GM21723 (cell line): ENCODE measurements at regions not wholly inside any gene's neighbourhood (a gene's known extent, or its start where the extent isn't known, plus 50 kb on each side); places are given as distances from the start of the nearest gene placed in this dataset.

Experiments used
- ATAC-seq: cut with Tn5 transposase; IDR thresholded peaks from one replicate; pipeline ENCODE4 v1.9.1; 2021; ENCODE audit warnings: mild to moderate bottlenecking, moderate library complexity; ENCODE audit not compliant: unreplicated experiment

DNA sequence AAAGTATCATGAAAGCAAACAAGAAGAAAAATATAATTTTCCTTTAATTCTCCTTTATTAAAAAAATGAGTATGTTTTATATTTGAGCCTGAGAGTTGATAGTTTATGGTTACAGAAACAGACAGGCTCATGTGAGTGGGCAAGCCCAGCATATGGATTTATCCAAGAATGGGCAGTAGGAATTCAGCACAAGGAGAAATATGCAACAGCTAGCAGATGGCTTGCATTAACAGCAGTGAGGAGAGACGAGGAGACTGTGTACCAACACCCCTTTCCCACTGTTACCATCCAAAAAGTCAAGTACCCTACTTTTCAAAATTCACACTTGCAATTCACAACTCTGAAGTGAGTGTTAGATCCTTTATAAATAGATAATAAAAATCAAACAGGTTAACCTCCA lies 1760.2 kb upstream of the TENM3 start:
- no peak for ATAC-seq

DNA sequence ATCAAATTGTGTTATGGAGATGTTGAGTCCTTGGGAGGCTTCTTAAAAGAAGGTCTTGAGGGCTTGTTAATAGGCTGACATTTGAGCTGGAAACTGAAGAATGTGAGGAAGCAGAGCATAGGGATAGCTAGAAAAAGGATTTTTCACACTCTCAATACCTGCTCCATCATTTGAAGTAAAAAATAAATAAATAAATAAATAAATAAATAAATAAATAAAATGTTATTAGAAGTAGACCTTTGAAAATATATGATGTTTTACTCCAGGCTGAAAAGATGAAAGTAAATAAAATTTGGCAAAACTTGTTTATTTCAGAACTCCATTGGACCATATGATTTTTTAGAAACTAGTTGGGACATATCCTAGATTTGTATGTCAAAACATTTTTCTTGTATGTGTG lies 1757.8 kb upstream of the TENM3 start:
- ATAC-seq: no peak

- no peak for ATAC-seq
These were observed 1756.9 kb upstream of the TENM3 start for GRCh38 chr4:180486342-180486741.

DNA sequence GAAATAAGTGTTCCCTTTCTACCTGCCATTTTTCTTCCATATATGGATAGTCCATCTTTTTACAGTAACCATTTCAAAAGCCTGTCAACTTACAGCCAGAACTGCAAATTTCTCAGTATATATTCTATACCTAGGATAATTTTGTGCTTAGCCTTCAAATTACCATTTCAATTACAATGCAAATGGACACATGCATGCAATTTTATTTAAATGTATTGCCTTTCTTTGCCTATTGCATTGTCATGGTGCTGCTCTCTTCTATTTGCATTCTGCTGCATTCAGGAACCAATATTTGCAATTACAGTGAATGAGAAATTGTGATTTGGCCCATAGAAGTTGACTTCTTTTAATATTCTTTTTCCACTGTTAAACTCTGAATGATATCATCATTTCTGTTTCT lies 1753.4 kb upstream of the TENM3 start:
- ATAC-seq: no peak

DNA sequence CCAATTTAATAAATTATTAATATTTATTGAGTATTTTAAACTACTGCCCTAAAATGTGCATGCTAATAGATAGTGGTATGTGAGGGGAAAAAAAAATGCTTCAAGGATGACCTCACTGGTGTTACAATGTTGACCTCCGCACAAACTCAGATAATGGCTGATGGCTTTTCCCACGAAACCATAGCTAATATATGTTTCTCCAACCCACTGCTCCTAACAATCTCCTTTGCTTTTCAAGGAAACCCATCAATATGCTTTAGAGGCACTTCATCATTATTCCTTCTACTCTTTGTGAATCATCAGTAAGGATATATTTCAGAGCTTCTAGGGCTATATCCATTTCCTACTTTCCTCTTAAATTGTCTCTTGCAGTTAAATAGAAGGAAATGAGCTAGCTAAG lies 1752.0 kb upstream of the TENM3 start:
- ATAC-seq: no peak

- ATAC-seq: no peak
These were observed 1749.9 kb upstream of the TENM3 start for GRCh38 chr4:180493299-180493698.

GRCh38 chr4:180500154-180500553 lies 1743.0 kb upstream of the TENM3 start:
- no peak for ATAC-seq

GRCh38 chr4:180512801-180513475 lies 1730.3 kb upstream of the TENM3 start:
- ATAC-seq: no peak

DNA sequence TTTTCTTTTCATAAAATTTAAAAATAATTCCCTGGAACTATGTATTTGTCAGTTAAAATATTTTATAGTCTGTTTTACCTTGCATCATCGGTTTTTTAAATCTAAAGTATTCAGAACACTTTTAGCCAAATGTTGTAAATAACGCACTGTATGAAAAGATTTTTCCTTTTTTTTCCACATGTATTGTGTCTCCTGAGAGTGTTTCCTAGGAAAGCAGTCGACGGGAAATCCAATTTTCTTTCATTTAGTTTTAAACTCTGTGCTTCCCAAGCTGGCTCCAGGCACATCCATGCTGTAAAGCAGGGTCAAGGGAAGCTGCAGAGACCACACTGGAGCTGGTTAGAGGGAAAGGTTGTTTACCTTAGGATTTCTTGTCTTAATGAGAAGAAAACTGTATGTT lies 1724.3 kb upstream of the TENM3 start:
- no peak for ATAC-seq

GRCh38 chr4:180521181-180521580 lies 1722.0 kb upstream of the TENM3 start:
- no peak for ATAC-seq

DNA sequence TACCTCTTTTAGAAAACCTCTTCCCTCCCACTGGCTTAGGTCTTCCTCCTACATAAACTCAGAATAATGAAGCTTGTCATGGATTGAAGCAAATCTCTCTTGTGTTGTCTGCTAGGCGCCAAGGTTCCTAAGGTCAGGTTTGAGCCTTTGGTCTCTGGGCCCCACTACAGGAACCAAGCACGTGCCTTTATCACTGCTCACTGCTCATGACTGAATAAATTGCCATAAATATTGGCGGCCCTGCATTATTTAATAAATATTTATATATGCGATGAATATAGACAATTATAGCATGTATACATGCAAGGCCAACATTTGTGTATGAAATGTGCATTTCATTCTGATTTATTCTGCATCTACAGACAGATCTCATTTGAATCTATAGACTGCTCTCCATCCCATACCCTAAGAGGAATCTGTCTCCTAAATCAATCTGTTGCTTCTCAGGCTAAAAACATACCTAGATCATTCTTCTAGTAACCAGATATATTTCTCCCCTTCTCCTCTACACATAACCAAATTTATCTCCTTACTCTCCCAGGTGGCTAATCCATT lies 1717.6 kb upstream of the TENM3 start:
- no peak for ATAC-seq

GRCh38 chr4:180528003-180528402 lies 1715.2 kb upstream of the TENM3 start:
- ATAC-seq: no peak

DNA sequence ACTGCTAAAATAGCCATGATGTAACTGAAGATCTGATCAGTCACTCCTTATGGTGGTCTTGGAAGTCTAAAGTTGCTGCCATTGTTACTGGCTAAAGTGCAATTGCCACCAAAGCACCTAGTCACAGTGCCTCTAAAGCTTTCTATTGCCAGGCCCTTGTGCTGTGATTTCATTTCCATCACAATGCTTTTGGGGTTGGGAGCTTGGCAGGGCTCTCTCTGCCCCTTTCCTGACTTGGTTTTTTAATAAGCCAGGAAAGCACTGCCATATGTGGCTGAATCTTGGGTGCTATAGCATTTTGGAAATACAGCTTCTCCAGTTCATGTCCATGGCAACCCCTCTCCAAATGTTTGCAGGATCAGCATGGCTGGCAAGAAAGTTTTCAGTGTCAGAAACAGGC lies 1712.4 kb upstream of the TENM3 start:
- no peak for ATAC-seq

- no peak for ATAC-seq
These were observed 1710.5 kb upstream of the TENM3 start for GRCh38 chr4:180532691-180533090.

- ATAC-seq: no peak
These were observed 1704.7 kb upstream of the TENM3 start for GRCh38 chr4:180538384-180539057.

DNA sequence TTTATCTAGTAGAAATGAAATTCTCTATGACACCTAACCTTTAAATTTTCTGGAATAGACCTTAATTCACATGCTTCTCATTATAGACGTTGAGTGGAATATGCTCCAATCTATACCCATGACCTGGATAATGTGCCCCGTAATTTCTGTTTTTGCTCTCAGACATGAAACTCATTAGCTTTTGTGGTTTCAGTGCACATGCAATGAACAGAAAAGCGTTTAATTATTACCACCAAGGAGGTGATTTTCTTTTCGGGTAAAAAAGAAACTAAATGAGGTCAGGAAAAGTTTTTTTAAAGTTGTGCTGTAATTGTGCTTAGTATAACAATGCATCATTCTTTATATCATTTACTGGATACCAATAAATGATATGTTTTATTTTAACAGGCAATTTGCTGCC lies 1703.9 kb upstream of the TENM3 start:
- no peak for ATAC-seq

- ATAC-seq: no peak
These were observed 1701.5 kb upstream of the TENM3 start for GRCh38 chr4:180541678-180542077.

- ATAC-seq: no peak
These were observed 1700.6 kb upstream of the TENM3 start for GRCh38 chr4:180542445-180543100.

GRCh38 chr4:180550106-180550505 lies 1693.1 kb upstream of the TENM3 start:
- ATAC-seq: no peak

- ATAC-seq: no peak
These were observed 1685.9 kb upstream of the TENM3 start for GRCh38 chr4:180557348-180557747.

- ATAC-seq: no peak
These were observed 1685.3 kb upstream of the TENM3 start for GRCh38 chr4:180557950-180558349.

GRCh38 chr4:180558427-180558826 lies 1684.8 kb upstream of the TENM3 start:
- no peak for ATAC-seq
